Loucy (cell line): ENCODE measurements at regions not wholly inside any gene's neighbourhood (a gene's known extent, or its start where the extent isn't known, plus 50 kb on each side); places are given as distances from the start of the nearest gene placed in this dataset.

Source experiments
- H2AFZ ChIP-seq: fragments of 200-600 bp; sonication (generic); 2 replicates; pipeline ENCODE4 v1.6.0; 2016; ENCODE audit warnings: antibody characterized with exemption, mild to moderate bottlenecking, low read length, moderate library complexity
- H3F3A ChIP-seq: fragments of 200-600 bp; 2 replicates; pipeline ENCODE4 v1.6.0; 2016; ENCODE audit warnings: antibody characterized with exemption, low read depth, mild to moderate bottlenecking
- H3K27me3 ChIP-seq: fragments of 200-600 bp; sonication (generic); 2 replicates; pipeline ENCODE4 v1.6.1; 2014; ENCODE audit warnings: low read length, mild to moderate bottlenecking; ENCODE audit not compliant: insufficient read depth, poor library complexity, severe bottlenecking
- H3K36me3 ChIP-seq: fragments of 200-600 bp; sonication (generic); 2 replicates; pipeline ENCODE4 v1.6.1; 2016; ENCODE audit warnings: low read length; ENCODE audit not compliant: insufficient read depth
- H3K4me1 ChIP-seq: fragments of 200-600 bp; sonication (generic); 2 replicates; pipeline ENCODE4 v1.5.1; 2014; ENCODE audit warnings: low read length, mild to moderate bottlenecking; ENCODE audit not compliant: insufficient read depth, poor library complexity, severe bottlenecking
- H3K4me2 ChIP-seq: fragments of 200-600 bp; sonication (generic); 2 replicates; pipeline ENCODE4 v1.6.0; 2014; ENCODE audit warnings: antibody characterized with exemption, low read length, low read depth, mild to moderate bottlenecking; ENCODE audit not compliant: poor library complexity, severe bottlenecking
- H3K4me3 ChIP-seq: fragments of 200-600 bp; sonication (generic); 2 replicates; pipeline ENCODE4 v1.5.1; 2014; ENCODE audit warnings: low read length, mild to moderate bottlenecking, mixed read lengths; ENCODE audit not compliant: poor library complexity, severe bottlenecking
- H3K79me2 ChIP-seq: fragments of 200-600 bp; sonication (generic); 2 replicates; pipeline ENCODE4 v1.6.1; 2014; ENCODE audit warnings: low read length; ENCODE audit not compliant: insufficient read depth
- H3K9ac ChIP-seq: fragments of 200-600 bp; sonication (generic); 2 replicates; pipeline ENCODE4 v1.6.0; 2014; ENCODE audit warnings: mild to moderate bottlenecking, low read depth, low read length, moderate library complexity; ENCODE audit not compliant: poor library complexity, severe bottlenecking
- H3K9me2 ChIP-seq: fragments of 200-600 bp; sonication (generic); replicated peaks from 2 replicates; pipeline ENCODE4 v1.6.1; 2016; ENCODE audit warnings: low read depth, low read length, mixed read lengths
- H3K9me3 ChIP-seq: fragments of 200-600 bp; sonication (generic); 2 replicates; pipeline ENCODE4 v1.6.1; 2014; ENCODE audit warnings: mild to moderate bottlenecking, antibody characterized with exemption, low read length, low read depth; ENCODE audit not compliant: insufficient read depth
- H4K20me1 ChIP-seq: fragments of 200-600 bp; sonication (generic); 2 replicates; pipeline ENCODE4 v1.6.0; 2014; ENCODE audit warnings: antibody characterized with exemption, low read length, mild to moderate bottlenecking; ENCODE audit not compliant: insufficient read depth, poor library complexity, severe bottlenecking
- CTCF ChIP-seq: fragments of 200-600 bp; sonication (generic); conservative IDR thresholded peaks from 2 replicates; pipeline ENCODE4 v1.5.1; 2014; ENCODE audit warnings: mild to moderate bottlenecking, antibody characterized with exemption, low read length
- EZH2phosphoT487 ChIP-seq: fragments of 200-600 bp; IDR thresholded peaks from 2 replicates; pipeline ENCODE4 v1.6.1; 2018; ENCODE audit warnings: antibody characterized with exemption, mild to moderate bottlenecking, moderate library complexity, borderline replicate concordance

- H3K36me3 ChIP-seq = no peaks in the 10 kb centered on the region
- H3K4me3 ChIP-seq = no peak overlapping the region
- H3K9ac ChIP-seq = no peak overlapping the region
- no peaks in the 10 kb centered on the region for H4K20me1 ChIP-seq
- no peaks in the 10 kb centered on the region for H3F3A ChIP-seq
- no peak overlapping the region for H3K4me2 ChIP-seq
- H3K4me1 ChIP-seq = no peaks in the 10 kb centered on the region
- no peaks in the 10 kb centered on the region for H3K79me2 ChIP-seq
- no peaks in the 10 kb centered on the region for H3K9me2 ChIP-seq
- H3K27me3 ChIP-seq = no peaks in the 10 kb centered on the region
- TF ChIP-seq CTCF (no peak), EZH2phosphoT487 (no peak)
- H3K9me3 ChIP-seq = no peaks in the 10 kb centered on the region; the same call in 1 of the 2 replicates
- H2AFZ ChIP-seq = no peak overlapping the region
Measured at GRCh38 chr16:88301431-88301830, 81.3 kb upstream of the ZNF469 start.

GRCh38 chr16:88301886-88302285, 80.9 kb upstream of the ZNF469 start:
- H4K20me1 ChIP-seq = no peaks in the 10 kb centered on the region
- H3K36me3 ChIP-seq = no peaks in the 10 kb centered on the region
- H3K9ac ChIP-seq = no peak overlapping the region
- H3K4me3 ChIP-seq = no peak overlapping the region
- H3K4me1 ChIP-seq = no peaks in the 10 kb centered on the region
- no peaks in the 10 kb centered on the region; the same call in 1 of the 2 replicates for H3K9me3 ChIP-seq
- H3F3A ChIP-seq = no peaks in the 10 kb centered on the region
- TF ChIP-seq EZH2phosphoT487 (no peak), CTCF (no peak)
- H3K79me2 ChIP-seq = no peaks in the 10 kb centered on the region
- H3K4me2 ChIP-seq = no peak overlapping the region
- H3K9me2 ChIP-seq = no peaks in the 10 kb centered on the region
- no peak overlapping the region for H2AFZ ChIP-seq
- H3K27me3 ChIP-seq = no peaks in the 10 kb centered on the region

- no peaks in the 10 kb centered on the region for H3K27me3 ChIP-seq
- H4K20me1 ChIP-seq = no peaks in the 10 kb centered on the region
- no peak overlapping the region for H3K4me3 ChIP-seq
- no peak overlapping the region for H2AFZ ChIP-seq
- TF ChIP-seq EZH2phosphoT487 (no peak), CTCF (no peak)
- H3K36me3 ChIP-seq = no peaks in the 10 kb centered on the region
- no peak overlapping the region for H3K4me2 ChIP-seq
- no peak overlapping the region for H3K9ac ChIP-seq
- no peaks in the 10 kb centered on the region for H3K9me2 ChIP-seq
- H3K9me3 ChIP-seq = no peaks in the 10 kb centered on the region; the same call in 1 of the 2 replicates
- H3F3A ChIP-seq = no peaks in the 10 kb centered on the region
- H3K4me1 ChIP-seq = no peaks in the 10 kb centered on the region
- H3K79me2 ChIP-seq = no peaks in the 10 kb centered on the region
Measured at GRCh38 chr16:88302666-88303065, 80.1 kb upstream of the ZNF469 start.
